NCI-H226 (cell line): ENCODE measurements at regions not wholly inside any gene's neighbourhood (a gene's known extent, or its start where the extent isn't known, plus 50 kb on each side); places are given as distances from the start of the nearest gene placed in this dataset.
"Not testable (repeated sequence)": the region's sequence is repeated elsewhere in the genome, so short reads cannot be mapped to it uniquely, and the experiment has no call there.

Source experiments
- DNase-seq: peaks from one replicate; pipeline ENCODE4 v3.0.0-alpha.2; 2015

- not testable (repeated sequence) for DNase-seq
Measured at GRCh38 chr9:65392611-65393010, 107.6 kb upstream of the FOXD4L5 start.

- not testable (repeated sequence) for DNase-seq
Measured at GRCh38 chr9:65389710-65390109, 104.7 kb upstream of the FOXD4L5 start.

GRCh38 chr9:65389216-65389615 lies 104.2 kb upstream of the FOXD4L5 start:
- not testable (repeated sequence) for DNase-seq

GRCh38 chr9:65386699-65387098 lies 101.7 kb upstream of the FOXD4L5 start:
- peak; percentile 11 for DNase-seq

GRCh38 chr9:65386191-65386590 lies 101.2 kb upstream of the FOXD4L5 start:
- not testable (repeated sequence) for DNase-seq

GRCh38 chr9:65385655-65386024 lies 100.6 kb upstream of the FOXD4L5 start:
- DNase-seq = not testable (repeated sequence)

GRCh38 chr9:65384759-65385654 lies 100.0 kb upstream of the FOXD4L5 start:
- DNase-seq = not testable (repeated sequence)

GRCh38 chr9:65384066-65384465 lies 99.1 kb upstream of the FOXD4L5 start:
- not testable (repeated sequence) for DNase-seq

GRCh38 chr9:65383646-65384045 lies 98.6 kb upstream of the FOXD4L5 start:
- DNase-seq = not testable (repeated sequence)

GRCh38 chr9:65382701-65383318 lies 97.8 kb upstream of the FOXD4L5 start:
- not testable (repeated sequence) for DNase-seq
